Activated CD4-positive, alpha-beta memory T cell treated with anti-CD3 and anti-CD28 coated beads for 36 hours (primary cell): ENCODE measurements at regions not wholly inside any gene's neighbourhood (a gene's known extent, or its start where the extent isn't known, plus 50 kb on each side); places are given as distances from the start of the nearest gene placed in this dataset.

Experiments used
- CTCF ChIA-PET: fragments of 350-600 bp; sonication (Branson Sonifier 250); formaldehyde crosslinking; loops from one replicate; lab custom pipeline; 2021; ENCODE audit warnings: antibody characterized with exemption, inconsistent platforms; lab: Charles Lee
- POLR2A ChIA-PET: fragments of 350-600 bp; sonication (Branson Sonifier 250); formaldehyde crosslinking; loops from one replicate; lab custom pipeline; 2021; ENCODE audit warnings: antibody characterized with exemption; lab: Charles Lee
- DNase-seq: peaks from one replicate; pipeline ENCODE4 v3.0.0-alpha.2; 2020
- H3K27ac Mint-ChIP-seq: one replicate; pipeline ENCODE4 v1.8.0; 2021; ENCODE audit warnings: mixed read lengths
- H3K27me3 Mint-ChIP-seq: one replicate; pipeline ENCODE4 v1.8.0; 2021; ENCODE audit warnings: mixed read lengths
- H3K36me3 Mint-ChIP-seq: one replicate; pipeline ENCODE4 v1.8.0; 2021; ENCODE audit warnings: mixed read lengths
- H3K4me1 Mint-ChIP-seq: one replicate; pipeline ENCODE4 v1.8.0; 2021; ENCODE audit warnings: low read depth, mixed read lengths
- H3K4me3 Mint-ChIP-seq: one replicate; pipeline ENCODE4 v1.8.0; 2021; ENCODE audit warnings: mild to moderate bottlenecking, mixed read lengths
- H3K9me3 Mint-ChIP-seq: one replicate; pipeline ENCODE4 v1.8.0; 2021; ENCODE audit warnings: mixed read lengths
- intact Hi-C: fragments of 100-400 bp; cut with micrococcal nuclease; formaldehyde crosslinking; loops from one replicate; pipeline ENCODE4 v1.15.1; 2023

DNA sequence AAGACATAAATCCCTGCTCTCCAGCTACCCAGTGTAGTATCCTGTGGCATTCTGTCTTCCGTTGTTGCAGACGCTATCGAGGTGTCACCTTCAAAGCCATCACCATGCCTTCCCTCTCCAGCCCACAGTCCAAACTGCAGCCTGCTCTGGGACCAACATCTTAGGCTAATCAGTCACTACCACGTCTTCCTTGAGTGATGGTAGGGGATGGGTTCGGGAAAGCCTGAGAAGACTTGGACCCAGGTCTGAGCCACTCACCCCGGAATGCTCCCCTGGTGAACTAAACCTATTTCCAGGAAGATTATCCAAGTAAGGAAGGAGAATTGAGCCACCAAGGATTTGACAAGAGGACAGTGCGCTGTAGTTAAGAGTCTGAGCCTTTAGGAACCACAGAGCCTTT is 52.9 kb upstream of the IRX1 start:
- CTCF ChIA-PET: no interaction called here
- intact Hi-C loops: no loop called here
- POLR2A ChIA-PET: no interaction called here
- Mint-ChIP-seq H3K27ac (no peak overlapping the region), H3K36me3 (no peaks in the 10 kb centered on the region), H3K4me1 (no peaks in the 10 kb centered on the region), H3K4me3 (no peak overlapping the region), H3K9me3 (no peaks in the 10 kb centered on the region), H3K27me3 (no peaks in the 10 kb centered on the region)
- DNase-seq: no peak

GRCh38 chr5:3542158-3542557 is 53.5 kb upstream of the IRX1 start:
- DNase-seq: no peak
- H3K27ac Mint-ChIP-seq: no peak overlapping the region
- no peaks in the 10 kb centered on the region for H3K27me3 Mint-ChIP-seq
- intact Hi-C loops: no loop called here
- no peaks in the 10 kb centered on the region for H3K36me3 Mint-ChIP-seq
- POLR2A ChIA-PET: no interaction called here
- CTCF ChIA-PET: no interaction called here
- H3K9me3 Mint-ChIP-seq: peaks cover under 1% of the 10 kb centered on the region
- no peak overlapping the region for H3K4me3 Mint-ChIP-seq
- no peaks in the 10 kb centered on the region for H3K4me1 Mint-ChIP-seq

GRCh38 chr5:3538886-3539285 is 56.7 kb upstream of the IRX1 start:
- Mint-ChIP-seq H3K36me3 (no peaks in the 10 kb centered on the region), H3K4me3 (no peak overlapping the region), H3K27me3 (no peaks in the 10 kb centered on the region), H3K4me1 (no peaks in the 10 kb centered on the region), H3K9me3 (peaks cover 12% of the 10 kb centered on the region), H3K27ac (no peak overlapping the region)
- no peak for DNase-seq
- intact Hi-C loops: no loop called here
- ChIA-PET CTCF (no interaction called here), POLR2A (no interaction called here)

DNA sequence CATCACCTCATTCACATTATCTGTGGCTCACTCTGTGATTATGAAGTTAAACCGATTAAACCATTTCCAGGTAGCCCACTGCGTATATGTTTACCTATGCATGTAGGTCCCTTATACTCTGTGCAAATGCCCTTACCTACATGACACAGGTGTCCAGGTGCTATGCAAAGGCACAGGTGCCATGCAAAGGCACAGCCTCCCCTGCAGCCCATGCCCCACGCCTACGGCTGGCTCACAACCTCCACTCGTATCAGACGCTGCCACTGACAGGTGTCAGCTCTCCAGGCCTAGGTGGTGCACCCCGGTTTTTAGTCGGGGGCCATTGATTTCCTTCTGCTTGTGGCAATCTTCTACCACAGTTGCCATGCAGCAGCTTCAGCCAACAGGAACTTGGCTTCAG is 57.7 kb upstream of the IRX1 start:
- Mint-ChIP-seq H3K36me3 (no peaks in the 10 kb centered on the region), H3K4me3 (no peak overlapping the region), H3K4me1 (no peaks in the 10 kb centered on the region), H3K27me3 (no peaks in the 10 kb centered on the region), H3K9me3 (peaks cover 16% of the 10 kb centered on the region), H3K27ac (no peak overlapping the region)
- POLR2A ChIA-PET: no interaction called here
- CTCF ChIA-PET: no interaction called here
- intact Hi-C loops: no loop called here
- DNase-seq: no peak

DNA sequence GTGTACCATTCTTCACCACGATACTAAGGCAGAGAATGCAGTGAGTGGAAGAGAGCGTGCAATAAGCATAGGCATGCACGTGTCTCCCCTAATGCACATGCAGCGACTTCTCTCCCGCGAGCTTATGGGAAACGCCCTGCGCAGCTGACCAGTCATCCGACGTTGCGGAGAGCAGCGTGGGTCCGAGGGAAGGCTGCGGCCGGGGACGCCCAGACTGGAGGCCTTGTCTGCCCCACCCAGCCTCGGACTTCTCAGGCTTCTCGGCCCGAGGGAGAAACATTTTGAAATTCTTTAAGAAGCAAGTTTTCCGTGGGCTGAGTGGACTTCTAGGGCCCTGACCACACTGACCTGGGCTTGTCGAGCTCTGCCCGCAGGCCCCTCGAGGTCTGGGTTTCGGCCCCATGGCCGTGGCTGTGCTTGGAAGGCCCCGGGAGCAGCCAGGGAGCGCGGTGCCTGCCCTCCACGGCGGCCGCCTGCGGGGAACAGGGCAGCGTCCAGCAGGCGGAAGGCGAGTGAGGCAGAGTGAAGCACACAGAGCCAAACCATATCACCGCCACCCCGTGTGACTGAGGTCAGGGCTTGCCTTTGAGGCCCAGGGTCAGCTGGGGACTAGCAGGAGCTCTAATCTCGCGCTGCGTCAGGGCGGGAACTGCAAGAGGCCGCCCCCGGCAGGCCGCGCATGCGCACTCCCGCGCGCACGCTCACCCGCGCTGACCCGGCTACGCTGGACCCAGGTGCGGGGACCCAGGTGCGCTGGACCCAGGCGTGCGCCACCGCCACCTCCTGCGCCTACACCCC is 60.0 kb upstream of the IRX1 start:
- intact Hi-C loops: no loop called here
- no peaks in the 10 kb centered on the region for H3K36me3 Mint-ChIP-seq
- no peak overlapping the region for H3K27ac Mint-ChIP-seq
- H3K27me3 Mint-ChIP-seq: no peaks in the 10 kb centered on the region
- H3K9me3 Mint-ChIP-seq: peaks cover 19% of the 10 kb centered on the region
- ChIA-PET POLR2A (no interaction called here), CTCF (no interaction called here)
- H3K4me1 Mint-ChIP-seq: no peaks in the 10 kb centered on the region
- no peak for DNase-seq
- no peak overlapping the region for H3K4me3 Mint-ChIP-seq

DNA sequence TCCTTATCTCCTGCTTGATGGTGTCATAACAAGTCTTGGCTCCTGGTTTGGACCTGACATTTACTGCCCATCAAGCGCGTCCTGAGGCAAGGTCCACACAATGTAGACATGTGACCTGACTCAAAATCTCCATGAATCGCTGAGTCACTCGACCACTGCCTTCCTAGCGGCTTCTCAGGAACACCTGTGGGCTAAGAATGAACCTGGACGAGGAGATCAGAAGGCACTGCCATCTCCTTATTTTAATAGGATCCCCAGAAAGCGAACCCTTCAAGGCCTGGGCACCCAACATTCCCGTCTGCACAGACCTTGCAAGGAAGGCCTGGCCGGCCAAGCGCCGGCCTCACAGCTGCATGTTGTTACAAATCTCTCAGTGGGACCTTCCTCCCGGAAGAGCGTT is 60.6 kb upstream of the IRX1 start:
- Mint-ChIP-seq H3K4me1 (no peaks in the 10 kb centered on the region), H3K27ac (no peak overlapping the region), H3K9me3 (peaks cover 19% of the 10 kb centered on the region), H3K4me3 (no peak overlapping the region), H3K27me3 (no peaks in the 10 kb centered on the region), H3K36me3 (no peaks in the 10 kb centered on the region)
- intact Hi-C loops: no loop called here
- POLR2A ChIA-PET: no interaction called here
- CTCF ChIA-PET: no interaction called here
- no peak for DNase-seq

- H3K4me3 Mint-ChIP-seq: no peak overlapping the region
- no peaks in the 10 kb centered on the region for H3K4me1 Mint-ChIP-seq
- no peak overlapping the region for H3K27ac Mint-ChIP-seq
- POLR2A ChIA-PET: no interaction called here
- no peaks in the 10 kb centered on the region for H3K27me3 Mint-ChIP-seq
- peaks cover 18% of the 10 kb centered on the region for H3K9me3 Mint-ChIP-seq
- intact Hi-C loops: no loop called here
- no peak for DNase-seq
- CTCF ChIA-PET: no interaction called here
- H3K36me3 Mint-ChIP-seq: no peaks in the 10 kb centered on the region
Observed at GRCh38 chr5:3531320-3531986, 64.2 kb upstream of the IRX1 start.

GRCh38 chr5:3530251-3530650 is 65.4 kb upstream of the IRX1 start:
- Mint-ChIP-seq H3K4me1 (no peaks in the 10 kb centered on the region), H3K27ac (no peak overlapping the region), H3K9me3 (peaks cover 24% of the 10 kb centered on the region), H3K27me3 (no peaks in the 10 kb centered on the region), H3K36me3 (no peaks in the 10 kb centered on the region), H3K4me3 (no peak overlapping the region)
- POLR2A ChIA-PET: no interaction called here
- no peak for DNase-seq
- intact Hi-C loops: no loop called here
- CTCF ChIA-PET: no interaction called here

DNA sequence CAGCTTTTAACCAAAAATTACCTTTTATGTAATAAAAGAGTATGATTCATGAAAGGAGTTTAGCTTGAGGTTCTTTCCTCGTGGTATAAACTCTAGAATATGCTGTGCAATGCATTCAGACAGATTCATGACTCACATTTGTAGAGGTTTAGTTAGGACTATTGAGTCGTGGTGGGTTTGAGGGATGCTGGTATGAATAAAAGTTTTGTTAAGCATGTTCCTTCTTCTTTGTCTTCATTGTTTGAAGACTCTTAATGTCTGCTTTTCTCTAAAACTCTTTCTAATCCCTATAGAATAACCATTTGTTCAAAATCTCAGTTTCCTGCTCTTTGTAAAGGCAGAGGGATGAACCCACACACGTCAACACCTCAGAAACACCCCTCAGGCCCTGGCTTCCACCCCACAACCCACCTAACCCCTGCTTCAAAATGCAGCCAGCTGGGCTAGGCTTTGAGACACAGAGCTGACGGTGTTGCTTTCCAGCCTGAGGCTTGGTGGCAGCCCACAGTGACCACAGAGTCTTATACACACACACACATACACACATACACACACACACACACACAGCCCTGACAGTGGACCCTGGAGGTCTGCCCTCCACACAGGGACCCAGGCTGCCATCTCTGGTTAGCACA is 69.0 kb upstream of the IRX1 start:
- no peak for DNase-seq
- H3K9me3 Mint-ChIP-seq: peaks cover 17% of the 10 kb centered on the region
- H3K36me3 Mint-ChIP-seq: no peaks in the 10 kb centered on the region
- H3K4me3 Mint-ChIP-seq: no peak overlapping the region
- H3K27ac Mint-ChIP-seq: no peak overlapping the region
- no peaks in the 10 kb centered on the region for H3K4me1 Mint-ChIP-seq
- H3K27me3 Mint-ChIP-seq: no peaks in the 10 kb centered on the region
- intact Hi-C loops: no loop called here
- POLR2A ChIA-PET: no interaction called here
- CTCF ChIA-PET: no interaction called here

DNA sequence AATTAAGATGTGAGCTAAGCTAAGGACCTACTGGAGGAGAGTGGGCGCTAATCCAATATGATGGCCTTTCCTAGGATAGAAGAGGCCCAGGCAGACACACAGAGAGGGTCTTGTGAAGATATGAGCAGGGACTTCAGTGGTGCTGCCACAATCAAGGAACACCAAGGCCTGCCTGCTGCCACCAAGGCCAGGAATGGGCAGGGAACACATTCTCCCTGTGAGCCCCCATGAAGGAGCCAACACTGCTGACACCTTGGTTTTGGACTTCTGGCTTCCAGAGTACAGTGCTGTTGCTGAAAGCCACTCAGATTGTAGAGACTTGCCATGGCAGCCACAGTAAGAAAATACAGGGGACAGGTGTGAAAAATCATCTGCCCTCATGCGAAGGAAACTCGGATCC is 73.1 kb upstream of the IRX1 start:
- DNase-seq: no peak
- POLR2A ChIA-PET: no interaction called here

DNA sequence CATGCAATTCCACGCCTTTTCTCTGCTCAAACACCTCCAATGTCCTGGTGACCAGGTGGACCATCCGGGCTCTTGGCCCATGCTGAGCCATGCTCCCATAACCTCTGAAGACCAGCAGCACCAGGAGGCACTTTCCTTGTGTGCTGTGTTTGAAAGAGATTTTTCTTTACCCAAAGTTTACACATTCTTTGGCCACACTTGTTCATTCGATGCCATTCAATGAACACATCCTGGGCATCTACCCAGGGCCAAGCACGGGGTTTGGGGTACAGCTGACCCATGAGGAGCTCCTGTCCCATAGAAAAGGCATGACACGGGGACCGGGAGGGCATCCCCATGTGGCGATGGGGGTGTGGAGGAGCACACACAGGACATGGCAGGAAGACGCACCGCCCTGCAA is 77.1 kb upstream of the IRX1 start:
- H3K4me3 Mint-ChIP-seq: no peak overlapping the region
- H3K27me3 Mint-ChIP-seq: no peaks in the 10 kb centered on the region
- no peaks in the 10 kb centered on the region for H3K36me3 Mint-ChIP-seq
- DNase-seq: no peak
- H3K27ac Mint-ChIP-seq: no peak overlapping the region
- ChIA-PET CTCF (no interaction called here), POLR2A (no interaction called here)
- no peaks in the 10 kb centered on the region for H3K9me3 Mint-ChIP-seq
- no peaks in the 10 kb centered on the region for H3K4me1 Mint-ChIP-seq
- intact Hi-C loops: no loop called here

More for the DNA sequence above, 73.1 kb upstream of the IRX1 start:
- intact Hi-C loops: no loop called here
- Mint-ChIP-seq H3K4me1 (no peaks in the 10 kb centered on the region), H3K4me3 (no peak overlapping the region), H3K36me3 (no peaks in the 10 kb centered on the region), H3K27ac (no peak overlapping the region), H3K9me3 (peaks cover 14% of the 10 kb centered on the region), H3K27me3 (no peaks in the 10 kb centered on the region)
- CTCF ChIA-PET: no interaction called here

DNA sequence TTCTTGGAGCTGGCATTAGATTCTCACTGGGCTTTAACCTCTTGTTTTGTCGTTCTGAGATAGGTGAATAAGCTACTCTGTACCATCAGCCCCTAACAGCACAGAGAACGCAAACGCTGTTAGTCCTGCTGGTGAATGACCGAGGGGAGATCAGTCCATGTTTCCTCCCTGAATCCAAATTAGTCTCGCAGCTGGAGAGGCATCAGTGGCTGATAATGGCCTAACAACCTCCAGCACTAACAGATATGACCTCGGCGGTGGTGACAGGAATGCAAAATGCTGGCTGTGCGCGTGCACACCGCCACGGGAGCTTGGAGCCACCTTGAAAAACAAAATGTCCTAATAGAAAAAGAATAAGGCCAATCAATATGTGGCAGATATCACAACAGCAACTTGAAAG is 77.6 kb upstream of the IRX1 start:
- POLR2A ChIA-PET: no interaction called here

DNA sequence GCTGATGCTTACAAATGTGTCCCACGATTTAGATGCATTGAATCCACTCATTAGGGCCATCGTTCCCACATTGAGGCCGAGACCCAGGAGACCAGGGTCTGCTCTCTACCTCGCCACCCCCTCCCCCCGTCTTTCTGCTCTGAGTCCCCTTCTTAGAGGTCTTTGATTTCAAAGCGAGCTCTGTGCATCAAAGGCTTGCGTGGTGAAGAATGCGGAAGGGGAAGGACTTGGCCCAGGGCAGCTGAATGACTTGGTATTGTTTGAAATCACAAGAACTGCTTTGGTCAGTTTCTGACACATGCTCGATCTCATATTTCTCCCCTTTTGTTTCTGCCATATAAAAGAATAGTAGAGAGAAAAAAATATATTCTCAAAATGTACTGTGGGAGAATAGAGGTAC is 78.3 kb upstream of the IRX1 start:
- CTCF ChIA-PET: no interaction called here

More for the DNA sequence above, 77.6 kb upstream of the IRX1 start:
- H3K27ac Mint-ChIP-seq: no peak overlapping the region
- no peaks in the 10 kb centered on the region for H3K36me3 Mint-ChIP-seq
- H3K27me3 Mint-ChIP-seq: no peaks in the 10 kb centered on the region
- intact Hi-C loops: no loop called here
- no peaks in the 10 kb centered on the region for H3K4me1 Mint-ChIP-seq
- DNase-seq: no peak
- no peak overlapping the region for H3K4me3 Mint-ChIP-seq
- CTCF ChIA-PET: no interaction called here
- H3K9me3 Mint-ChIP-seq: no peaks in the 10 kb centered on the region

More for the DNA sequence above, 78.3 kb upstream of the IRX1 start:
- Mint-ChIP-seq H3K27ac (no peak overlapping the region), H3K4me1 (no peaks in the 10 kb centered on the region), H3K4me3 (no peak overlapping the region), H3K9me3 (no peaks in the 10 kb centered on the region), H3K27me3 (no peaks in the 10 kb centered on the region), H3K36me3 (no peaks in the 10 kb centered on the region)
- intact Hi-C loops: no loop called here
- DNase-seq: no peak
- POLR2A ChIA-PET: no interaction called here
